Astrocyte (in vitro differentiated cells and primary cell): ENCODE measurements at regions not wholly inside any gene's neighbourhood (a gene's known extent, or its start where the extent isn't known, plus 50 kb on each side); places are given as distances from the start of the nearest gene placed in this dataset.

Source experiments
- DNase-seq: peaks from one replicate; pipeline ENCODE4 v3.0.0-alpha.2; 2010; ENCODE audit warnings: low read depth
- FAIRE-seq: peaks from 2 replicates; lab custom pipeline; 2011; peaks lifted over from hg19 to GRCh38; lab: Jason Lieb, UNC
- H2AFZ ChIP-seq: 2 replicates; pipeline ENCODE4 v1.6.0; 2012; ENCODE audit warnings: low read depth, low read length, inconsistent platforms
- H3K27ac ChIP-seq: 2 replicates; pipeline ENCODE4 v1.5.1; 2011; ENCODE audit warnings: low read depth, low read length, inconsistent platforms
- H3K27me3 ChIP-seq: 2 replicates; pipeline ENCODE4 v1.6.0; 2011; ENCODE audit warnings: low read length, inconsistent platforms; ENCODE audit not compliant: insufficient read depth
- H3K36me3 ChIP-seq: 2 replicates; pipeline ENCODE4 v1.5.1; 2011; ENCODE audit warnings: low read length, inconsistent platforms; ENCODE audit not compliant: insufficient read depth
- H3K4me1 ChIP-seq: 2 replicates; pipeline ENCODE4 v1.5.1; 2011; ENCODE audit warnings: low read length, inconsistent platforms; ENCODE audit not compliant: insufficient read depth
- H3K4me2 ChIP-seq: 2 replicates; pipeline ENCODE4 v1.6.0; 2012; ENCODE audit warnings: low read length, inconsistent platforms
- H3K4me3 ChIP-seq: 2 replicates; pipeline ENCODE4 v1.5.1; 2011; ENCODE audit warnings: low read depth, mild to moderate bottlenecking, low read length, inconsistent platforms; ENCODE audit not compliant: insufficient read depth
- H3K79me2 ChIP-seq: 2 replicates; pipeline ENCODE4 v1.6.0; 2012; ENCODE audit warnings: mild to moderate bottlenecking, low read length, inconsistent platforms; ENCODE audit not compliant: insufficient read depth
- H3K9ac ChIP-seq: 2 replicates; pipeline ENCODE4 v1.6.0; 2012; ENCODE audit warnings: mild to moderate bottlenecking, low read length, inconsistent platforms
- H3K9me3 ChIP-seq: 2 replicates; pipeline ENCODE4 v1.5.1; 2012; ENCODE audit warnings: low read depth, mild to moderate bottlenecking, low read length, inconsistent platforms; ENCODE audit not compliant: insufficient read depth
- H4K20me1 ChIP-seq: 2 replicates; pipeline ENCODE4 v1.6.0; 2012; ENCODE audit warnings: low read length, inconsistent platforms; ENCODE audit not compliant: insufficient read depth
- H3K27ac Mint-ChIP-seq: one replicate; pipeline ENCODE4 v1.8.0; 2021; ENCODE audit warnings: mild to moderate bottlenecking, mixed read lengths; ENCODE audit not compliant: unreplicated experiment
- H3K27me3 Mint-ChIP-seq: one replicate; pipeline ENCODE4 v1.8.0; 2021; ENCODE audit warnings: low read depth, mixed read lengths; ENCODE audit not compliant: unreplicated experiment
- H3K36me3 Mint-ChIP-seq: one replicate; pipeline ENCODE4 v1.8.0; 2021; ENCODE audit warnings: low read depth, mixed read lengths; ENCODE audit not compliant: unreplicated experiment
- H3K4me1 Mint-ChIP-seq: one replicate; pipeline ENCODE4 v1.8.0; 2021; ENCODE audit warnings: low read depth, mixed read lengths; ENCODE audit not compliant: unreplicated experiment
- H3K4me3 Mint-ChIP-seq: one replicate; pipeline ENCODE4 v1.8.0; 2021; ENCODE audit warnings: mild to moderate bottlenecking, moderate library complexity, mixed read lengths; ENCODE audit not compliant: unreplicated experiment
- H3K9me3 Mint-ChIP-seq: one replicate; pipeline ENCODE4 v1.8.0; 2021; ENCODE audit warnings: mild to moderate bottlenecking, mixed read lengths; ENCODE audit not compliant: unreplicated experiment
- EZH2 ChIP-seq: IDR thresholded peaks from 2 replicates; pipeline ENCODE4 v1.6.1; 2012; ENCODE audit warnings: mild to moderate bottlenecking, low read length, inconsistent platforms; ENCODE audit not compliant: insufficient read depth
- TF ChIP-seq, protein P1 (sequence below): IDR thresholded peaks from 2 replicates; pipeline ENCODE4 v1.5.1; 2011; ENCODE audit warnings: low read depth, mild to moderate bottlenecking, inconsistent platforms, low read length, moderate library complexity; ENCODE audit not compliant: insufficient read depth

DNA sequence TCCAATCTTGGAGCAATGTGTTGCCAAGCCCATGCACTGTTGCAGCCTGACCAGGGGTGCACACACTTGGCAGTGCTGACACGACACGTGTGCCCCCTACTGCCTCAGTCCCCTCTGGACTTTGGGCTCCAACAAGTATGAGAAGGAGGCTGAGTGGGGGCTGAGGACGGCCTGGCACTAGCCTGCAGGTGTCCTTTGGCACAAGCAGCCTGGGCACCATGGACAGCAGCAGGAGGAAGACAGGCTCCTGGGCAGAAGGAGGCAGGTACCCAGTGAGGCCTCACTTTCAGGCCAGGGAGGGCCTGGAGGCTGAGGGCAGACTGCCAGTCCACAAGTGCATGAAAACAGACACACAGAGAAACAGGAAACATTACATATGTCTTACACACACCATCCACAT lies 1702.9 kb upstream of the B3GALT2 start:
- H3K27me3 ChIP-seq: no peaks in the 10 kb centered on the region
- no peaks in the 10 kb centered on the region for H3K79me2 ChIP-seq
- Mint-ChIP-seq H3K27me3 (no peaks in the 10 kb centered on the region), H3K27ac (no peak overlapping the region), H3K9me3 (no peaks in the 10 kb centered on the region), H3K36me3 (no peaks in the 10 kb centered on the region), H3K4me1 (no peaks in the 10 kb centered on the region), H3K4me3 (no peak overlapping the region)
- DNase-seq (no peak), FAIRE-seq (no peak)
- H3K4me2 ChIP-seq: no peak overlapping the region
- no peak overlapping the region for H3K27ac ChIP-seq
- no peaks in the 10 kb centered on the region for H3K36me3 ChIP-seq
- no peaks in the 10 kb centered on the region for H3K4me1 ChIP-seq
- peaks cover 3% of the 10 kb centered on the region for H3K9me3 ChIP-seq
- no peaks in the 10 kb centered on the region for H4K20me1 ChIP-seq
- no peak overlapping the region for H2AFZ ChIP-seq
- H3K4me3 ChIP-seq: no peak overlapping the region
- TF ChIP-seq EZH2: no peak
- TF ChIP-seq, protein P1, sequence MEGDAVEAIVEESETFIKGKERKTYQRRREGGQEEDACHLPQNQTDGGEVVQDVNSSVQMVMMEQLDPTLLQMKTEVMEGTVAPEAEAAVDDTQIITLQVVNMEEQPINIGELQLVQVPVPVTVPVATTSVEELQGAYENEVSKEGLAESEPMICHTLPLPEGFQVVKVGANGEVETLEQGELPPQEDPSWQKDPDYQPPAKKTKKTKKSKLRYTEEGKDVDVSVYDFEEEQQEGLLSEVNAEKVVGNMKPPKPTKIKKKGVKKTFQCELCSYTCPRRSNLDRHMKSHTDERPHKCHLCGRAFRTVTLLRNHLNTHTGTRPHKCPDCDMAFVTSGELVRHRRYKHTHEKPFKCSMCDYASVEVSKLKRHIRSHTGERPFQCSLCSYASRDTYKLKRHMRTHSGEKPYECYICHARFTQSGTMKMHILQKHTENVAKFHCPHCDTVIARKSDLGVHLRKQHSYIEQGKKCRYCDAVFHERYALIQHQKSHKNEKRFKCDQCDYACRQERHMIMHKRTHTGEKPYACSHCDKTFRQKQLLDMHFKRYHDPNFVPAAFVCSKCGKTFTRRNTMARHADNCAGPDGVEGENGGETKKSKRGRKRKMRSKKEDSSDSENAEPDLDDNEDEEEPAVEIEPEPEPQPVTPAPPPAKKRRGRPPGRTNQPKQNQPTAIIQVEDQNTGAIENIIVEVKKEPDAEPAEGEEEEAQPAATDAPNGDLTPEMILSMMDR: no peak
- no peak overlapping the region for H3K9ac ChIP-seq

DNA sequence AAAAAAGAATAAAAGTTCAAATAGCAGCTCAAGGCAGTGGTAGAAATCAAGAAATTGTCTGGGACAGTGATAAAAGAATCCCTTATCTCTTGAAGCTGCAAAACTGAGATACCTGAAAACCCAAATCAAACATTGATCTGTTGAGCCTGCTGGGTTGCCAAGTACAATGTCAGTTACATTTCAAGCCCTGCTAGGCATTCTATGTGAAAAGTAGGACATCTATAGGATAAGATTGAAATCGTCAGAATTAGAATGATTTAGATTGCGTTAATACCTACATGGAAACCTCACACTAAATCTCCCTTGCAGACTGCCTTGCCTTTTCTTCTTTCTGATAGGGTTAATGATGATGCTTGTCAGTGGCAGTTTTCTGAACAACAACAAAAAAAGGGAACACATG lies 1684.4 kb upstream of the B3GALT2 start:
- Histone ChIP-seq H3K9me3 (no peaks in the 10 kb centered on the region), H2AFZ (no peak overlapping the region), H3K4me2 (no peak overlapping the region), H3K27ac (no peak overlapping the region), H3K4me3 (no peak overlapping the region), H3K9ac (no peak overlapping the region), H3K4me1 (no peaks in the 10 kb centered on the region), H3K36me3 (no peaks in the 10 kb centered on the region), H4K20me1 (no peaks in the 10 kb centered on the region), H3K27me3 (no peaks in the 10 kb centered on the region), H3K79me2 (no peaks in the 10 kb centered on the region)
- TF ChIP-seq EZH2: no peak
- TF ChIP-seq, protein P1: no peak
- Mint-ChIP-seq H3K4me3 (no peak overlapping the region), H3K4me1 (no peaks in the 10 kb centered on the region), H3K36me3 (no peaks in the 10 kb centered on the region), H3K27ac (no peak overlapping the region), H3K27me3 (no peaks in the 10 kb centered on the region), H3K9me3 (no peaks in the 10 kb centered on the region)
- no peak for DNase-seq
- FAIRE-seq: no peak

DNA sequence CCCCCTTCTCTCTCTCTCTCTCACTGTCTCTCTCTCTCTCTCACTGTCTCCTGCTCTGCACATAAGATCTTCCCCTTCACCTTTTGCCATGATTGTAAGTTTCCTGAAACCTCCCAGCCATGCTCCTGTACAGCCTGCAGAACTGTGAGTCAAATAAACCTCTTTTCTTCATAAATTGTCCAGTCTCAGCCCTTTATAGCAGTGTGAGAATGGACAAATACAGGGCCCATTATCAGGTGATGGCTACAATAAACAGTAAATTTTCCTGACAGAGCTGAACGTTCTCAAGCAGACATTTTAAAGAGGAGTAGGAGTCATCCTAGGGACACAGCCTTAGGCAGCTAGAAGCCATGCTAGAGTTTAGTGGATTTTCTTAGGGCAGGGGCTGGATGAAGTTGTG lies 1679.7 kb upstream of the B3GALT2 start:
- no peaks in the 10 kb centered on the region for H3K4me1 Mint-ChIP-seq
- no peak for FAIRE-seq
- no peak overlapping the region for H2AFZ ChIP-seq
- H3K9ac ChIP-seq: no peak overlapping the region
- H3K27ac Mint-ChIP-seq: no peak overlapping the region
- H3K79me2 ChIP-seq: no peaks in the 10 kb centered on the region
- no peak for DNase-seq
- H3K9me3 ChIP-seq: no peaks in the 10 kb centered on the region
- no peak for TF ChIP-seq EZH2
- TF ChIP-seq, protein P1: no peak
- peaks cover 3% of the 10 kb centered on the region for H3K9me3 Mint-ChIP-seq
- H3K4me3 Mint-ChIP-seq: no peak overlapping the region
- H3K36me3 ChIP-seq: no peaks in the 10 kb centered on the region
- H3K36me3 Mint-ChIP-seq: no peaks in the 10 kb centered on the region
- H3K27ac ChIP-seq: no peak overlapping the region
- no peak overlapping the region for H3K4me3 ChIP-seq
- H3K27me3 Mint-ChIP-seq: no peaks in the 10 kb centered on the region
- no peaks in the 10 kb centered on the region for H4K20me1 ChIP-seq
- H3K4me2 ChIP-seq: no peak overlapping the region
- H3K4me1 ChIP-seq: no peaks in the 10 kb centered on the region
- H3K27me3 ChIP-seq: no peaks in the 10 kb centered on the region
